Right ventricle myocardium inferior (tissue), 1 donor: ENCODE measurements at regions not wholly inside any gene's neighbourhood (a gene's known extent, or its start where the extent isn't known, plus 50 kb on each side); places are given as distances from the start of the nearest gene placed in this dataset.
"Not testable (repeated sequence)": the region's sequence is repeated elsewhere in the genome, so short reads cannot be mapped to it uniquely, and the experiment has no call there.

Experiments used
- ATAC-seq: fragments of 200-7000 bp; cut with Tn5 transposase; one replicate; pipeline ENCODE4 v1.9.1; 2020; ENCODE audit warnings: mild to moderate bottlenecking, moderate library complexity
- DNase-seq: peaks from one replicate; pipeline ENCODE4 v3.0.0; 2021; ENCODE audit errors: missing footprints
- intact Hi-C: fragments of 100-400 bp; cut with DNase I; formaldehyde crosslinking; loops from one replicate; pipeline ENCODE4 v1.11.0; 2022
- donor health status: DM: no; HTN: yes; CAD: no; lungs with severe emphysema.

GRCh38 chr10:123392182-123392963 is 238.2 kb downstream of the BUB3 start:
- no peak for DNase-seq
- intact Hi-C loops, result no loop called here
- ATAC-seq, result no peak

- DNase-seq (no peak), ATAC-seq (no peak)
- intact Hi-C loops, result no loop called here
Observed at GRCh38 chr10:123393170-123393569, 239.0 kb downstream of the BUB3 start.

- DNase-seq (no peak), ATAC-seq (no peak)
- intact Hi-C loops, result no loop called here
Observed at GRCh38 chr10:123394382-123394781, 240.2 kb downstream of the BUB3 start.

GRCh38 chr10:123395234-123395633 is 241.0 kb downstream of the BUB3 start:
- ATAC-seq, DNase-seq, intact Hi-C loops: not testable (repeated sequence)

- no peak for ATAC-seq
- intact Hi-C loops, result no loop called here
- no peak for DNase-seq
Observed at GRCh38 chr10:123395906-123396305, 241.7 kb downstream of the BUB3 start.

- ATAC-seq (no peak), DNase-seq (no peak)
- intact Hi-C loops, result no loop called here
Observed at GRCh38 chr10:123398180-123398591, 244.0 kb downstream of the BUB3 start.

GRCh38 chr10:123398756-123399155 is 244.6 kb downstream of the BUB3 start:
- DNase-seq (no peak), ATAC-seq (no peak)
- intact Hi-C loops, result no loop called here

GRCh38 chr10:123399276-123399839 is 245.2 kb downstream of the BUB3 start:
- DNase-seq (no peak), ATAC-seq (no peak)
- intact Hi-C loops, result no loop called here

GRCh38 chr10:123402021-123402420 is 247.8 kb downstream of the BUB3 start:
- DNase-seq (no peak), ATAC-seq (no peak)
- intact Hi-C loops, result no loop called here

GRCh38 chr10:123402656-123403055 is 248.5 kb downstream of the BUB3 start:
- ATAC-seq (no peak), DNase-seq (no peak)
- intact Hi-C loops, result no loop called here

- intact Hi-C loops, result no loop called here
- no peak for ATAC-seq
Observed at GRCh38 chr10:123404357-123404756, 250.2 kb downstream of the BUB3 start.

GRCh38 chr10:123408660-123409059 is 254.5 kb downstream of the BUB3 start:
- intact Hi-C loops, result no loop called here
- no peak for ATAC-seq
- DNase-seq, result no peak

More at GRCh38 chr10:123404357-123404756, 250.2 kb downstream of the BUB3 start:
- no peak for DNase-seq

- intact Hi-C loops, result no loop called here
- no peak for DNase-seq
- ATAC-seq, result no peak
Observed at GRCh38 chr10:123409426-123409825, 255.2 kb downstream of the BUB3 start.

GRCh38 chr10:123409884-123410283 is 255.7 kb downstream of the BUB3 start:
- ATAC-seq, result no peak
- intact Hi-C loops, result no loop called here
- DNase-seq, result no peak

- intact Hi-C loops, result no loop called here
- ATAC-seq, result no peak
- DNase-seq, result no peak
Observed at GRCh38 chr10:123413353-123413752, 252.8 kb upstream of the GPR26 start.

GRCh38 chr10:123415523-123415922 is 250.6 kb upstream of the GPR26 start:
- DNase-seq (no peak), ATAC-seq (no peak)
- intact Hi-C loops, result no loop called here

GRCh38 chr10:123417414-123417813 is 248.7 kb upstream of the GPR26 start:
- DNase-seq (no peak), ATAC-seq (no peak)
- intact Hi-C loops, result no loop called here

GRCh38 chr10:123421461-123421860 is 244.7 kb upstream of the GPR26 start:
- intact Hi-C loops, result no loop called here
- DNase-seq (no peak), ATAC-seq (no peak)

- intact Hi-C loops, result no loop called here
- DNase-seq (no peak), ATAC-seq (no peak)
Observed at GRCh38 chr10:123422261-123422660, 243.9 kb upstream of the GPR26 start.

GRCh38 chr10:123424537-123424936 is 241.6 kb upstream of the GPR26 start:
- no peak for ATAC-seq

GRCh38 chr10:123425680-123426079 is 240.5 kb upstream of the GPR26 start:
- intact Hi-C loops, result no loop called here
- ATAC-seq, result no peak
- DNase-seq, result no peak

More at GRCh38 chr10:123424537-123424936, 241.6 kb upstream of the GPR26 start:
- intact Hi-C loops, result no loop called here
- no peak for DNase-seq
